ENCODE measurements at regions not wholly inside any gene's neighbourhood (a gene's known extent, or its start where the extent isn't known, plus 50 kb on each side); places are given as distances from the start of the nearest gene placed in this dataset.

DNA sequence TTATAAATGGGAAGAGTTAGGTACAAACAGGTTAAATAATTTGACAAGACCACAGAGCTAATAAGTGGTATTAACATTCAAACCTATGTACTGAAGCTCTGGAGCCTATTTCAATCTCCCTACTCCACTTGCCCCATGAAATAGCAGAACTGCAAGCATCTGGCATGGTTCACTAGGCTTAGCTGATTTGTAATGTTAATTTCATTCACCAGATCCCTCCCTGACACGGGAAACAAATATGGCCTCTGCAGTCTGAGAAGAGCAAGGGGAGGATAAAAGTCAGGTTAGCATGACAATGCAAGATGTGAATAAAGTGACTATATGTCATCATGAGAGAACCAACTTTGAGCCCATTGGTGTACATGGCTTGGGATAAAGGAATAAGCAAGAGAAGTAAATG, 428.8 kb downstream of the BRINP1 start:
- Histone ChIP-seq H3K4me2 (no peak overlapping the region), H3K4me1 (no peaks in the 10 kb centered on the region), H3K9me3 (no peaks in the 10 kb centered on the region), H3K27ac (no peak overlapping the region), H3K4me3 (no peak overlapping the region)
- 0% methylated on average over 1 of the region's 1 CpG for WGBS (ENCODE audit: missing lambda C conversion rate)
- DNase-seq (ENCODE audit: low read depth in 1 of 2, low spot score in 1 of 2) (no peak), FAIRE-seq (no peak), ATAC-seq (no peak)
- POLR2A ChIA-PET, result no interaction called here
- TF ChIP-seq ZNF302 (CRISPR knock-in tag; IDR thresholded peaks at IDR 0.05) (no peak), EHF (CRISPR knock-in tag; IDR thresholded peaks at IDR 0.05) (no peak), KDM1A (IDR thresholded peaks at IDR 0.05; ENCODE audit: low read depth) (no peak), ZFP36 (IDR thresholded peaks at IDR 0.05; ENCODE audit: borderline replicate concordance, partially characterized antibody) (no peak), JUN (IDR thresholded peaks at IDR 0.05) (no peak), EHMT2 (IDR thresholded peaks at IDR 0.05; ENCODE audit: low read depth) (no peak), FOSB (CRISPR knock-in tag; IDR thresholded peaks at IDR 0.05) (no peak)
- TF ChIP-seq, protein P1, sequence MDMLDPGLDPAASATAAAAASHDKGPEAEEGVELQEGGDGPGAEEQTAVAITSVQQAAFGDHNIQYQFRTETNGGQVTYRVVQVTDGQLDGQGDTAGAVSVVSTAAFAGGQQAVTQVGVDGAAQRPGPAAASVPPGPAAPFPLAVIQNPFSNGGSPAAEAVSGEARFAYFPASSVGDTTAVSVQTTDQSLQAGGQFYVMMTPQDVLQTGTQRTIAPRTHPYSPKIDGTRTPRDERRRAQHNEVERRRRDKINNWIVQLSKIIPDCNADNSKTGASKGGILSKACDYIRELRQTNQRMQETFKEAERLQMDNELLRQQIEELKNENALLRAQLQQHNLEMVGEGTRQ (IDR thresholded peaks at IDR 0.05), result no peak
- CTCF ChIA-PET, result no interaction called here

DNA sequence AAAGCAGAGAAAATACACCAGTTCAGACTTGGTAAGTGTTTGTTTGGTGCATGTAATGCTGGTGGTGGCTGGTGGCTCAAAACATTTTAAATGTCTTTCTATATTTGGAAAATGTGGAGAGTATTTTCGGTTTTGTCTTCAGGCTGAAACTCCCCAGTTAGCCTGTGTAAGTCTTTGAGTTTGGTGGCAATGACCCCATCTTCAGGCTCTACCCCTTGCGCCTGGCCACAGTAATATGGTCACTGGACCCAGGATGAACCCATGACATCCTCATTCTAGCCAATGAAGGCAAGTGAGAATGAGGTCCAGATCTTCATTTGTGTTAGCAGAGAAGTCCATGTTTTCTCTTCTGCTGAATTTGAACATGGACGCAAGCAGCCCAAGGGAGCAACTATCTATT, 422.6 kb downstream of the BRINP1 start:
- no peak for FAIRE-seq
- H3K4me1 ChIP-seq, result no peaks in the 10 kb centered on the region
- CTCF ChIA-PET, result no interaction called here
- POLR2A ChIA-PET, result no interaction called here
- H3K4me2 ChIP-seq, result no peak overlapping the region
- no peak for ATAC-seq
- no peak overlapping the region for H3K4me3 ChIP-seq
- no peak for DNase-seq (ENCODE audit: low read depth in 1 of 2, low spot score in 1 of 2)
- 55% methylated on average over 3 of the region's 3 CpGs for WGBS (ENCODE audit: missing lambda C conversion rate)
- H3K27ac ChIP-seq, result no peak overlapping the region
- H3K9me3 ChIP-seq, result no peaks in the 10 kb centered on the region
- no peak for TF ChIP-seq HOXB5 (CRISPR knock-in tag; IDR thresholded peaks at IDR 0.05)
- TF ChIP-seq SREBF2 (IDR thresholded peaks at IDR 0.05), result no peak
- no peak for TF ChIP-seq KDM5A (IDR thresholded peaks at IDR 0.05)
- TF ChIP-seq MAZ (IDR thresholded peaks at IDR 0.05; ENCODE audit: borderline replicate concordance, low read depth, low read length), result no peak
- no peak for TF ChIP-seq HDAC2 (IDR thresholded peaks at IDR 0.05)
- TF ChIP-seq, protein P2, sequence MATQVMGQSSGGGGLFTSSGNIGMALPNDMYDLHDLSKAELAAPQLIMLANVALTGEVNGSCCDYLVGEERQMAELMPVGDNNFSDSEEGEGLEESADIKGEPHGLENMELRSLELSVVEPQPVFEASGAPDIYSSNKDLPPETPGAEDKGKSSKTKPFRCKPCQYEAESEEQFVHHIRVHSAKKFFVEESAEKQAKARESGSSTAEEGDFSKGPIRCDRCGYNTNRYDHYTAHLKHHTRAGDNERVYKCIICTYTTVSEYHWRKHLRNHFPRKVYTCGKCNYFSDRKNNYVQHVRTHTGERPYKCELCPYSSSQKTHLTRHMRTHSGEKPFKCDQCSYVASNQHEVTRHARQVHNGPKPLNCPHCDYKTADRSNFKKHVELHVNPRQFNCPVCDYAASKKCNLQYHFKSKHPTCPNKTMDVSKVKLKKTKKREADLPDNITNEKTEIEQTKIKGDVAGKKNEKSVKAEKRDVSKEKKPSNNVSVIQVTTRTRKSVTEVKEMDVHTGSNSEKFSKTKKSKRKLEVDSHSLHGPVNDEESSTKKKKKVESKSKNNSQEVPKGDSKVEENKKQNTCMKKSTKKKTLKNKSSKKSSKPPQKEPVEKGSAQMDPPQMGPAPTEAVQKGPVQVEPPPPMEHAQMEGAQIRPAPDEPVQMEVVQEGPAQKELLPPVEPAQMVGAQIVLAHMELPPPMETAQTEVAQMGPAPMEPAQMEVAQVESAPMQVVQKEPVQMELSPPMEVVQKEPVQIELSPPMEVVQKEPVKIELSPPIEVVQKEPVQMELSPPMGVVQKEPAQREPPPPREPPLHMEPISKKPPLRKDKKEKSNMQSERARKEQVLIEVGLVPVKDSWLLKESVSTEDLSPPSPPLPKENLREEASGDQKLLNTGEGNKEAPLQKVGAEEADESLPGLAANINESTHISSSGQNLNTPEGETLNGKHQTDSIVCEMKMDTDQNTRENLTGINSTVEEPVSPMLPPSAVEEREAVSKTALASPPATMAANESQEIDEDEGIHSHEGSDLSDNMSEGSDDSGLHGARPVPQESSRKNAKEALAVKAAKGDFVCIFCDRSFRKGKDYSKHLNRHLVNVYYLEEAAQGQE (IDR thresholded peaks at IDR 0.05), result no peak
- TF ChIP-seq EHMT2 (IDR thresholded peaks at IDR 0.05; ENCODE audit: low read depth), result no peak
- no peak for TF ChIP-seq CHD2 (IDR thresholded peaks at IDR 0.05; ENCODE audit: low read length, partially characterized antibody)
- no peak for TF ChIP-seq HOXB13 (CRISPR knock-in tag; IDR thresholded peaks at IDR 0.05; ENCODE audit: low read depth)
- no peak for TF ChIP-seq CBX8 (IDR thresholded peaks at IDR 0.05)
- TF ChIP-seq PHF8 (IDR thresholded peaks at IDR 0.05; ENCODE audit: borderline replicate concordance, low read depth), result no peak
- TF ChIP-seq CEBPB (IDR thresholded peaks at IDR 0.05), result no peak
- no peak for TF ChIP-seq NR3C1 (IDR thresholded peaks at IDR 0.05)
- TF ChIP-seq JUNB (IDR thresholded peaks at IDR 0.05), result no peak

DNA sequence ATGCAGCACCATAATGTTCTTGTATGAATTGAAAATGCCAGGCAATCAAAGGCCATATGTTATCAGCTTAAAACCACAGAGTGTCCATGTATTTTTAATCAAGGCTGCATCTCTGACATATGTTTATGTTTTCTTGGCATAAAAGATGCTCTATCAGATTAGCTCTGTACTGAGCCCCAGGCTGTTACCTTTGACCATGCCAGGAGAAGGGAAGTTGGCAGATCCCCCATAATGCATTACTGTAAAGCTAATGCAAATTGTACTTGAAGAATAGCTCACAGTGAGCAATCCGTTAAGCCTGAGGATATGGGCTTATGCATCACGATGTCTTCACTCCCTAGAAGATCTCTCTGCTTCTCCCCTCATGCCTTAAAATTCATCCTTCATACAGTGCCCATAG, 414.4 kb downstream of the BRINP1 start:
- Histone ChIP-seq H3K9me3 (no peaks in the 10 kb centered on the region), H3K4me1 (no peaks in the 10 kb centered on the region), H3K4me3 (no peak overlapping the region), H3K4me2 (no peak overlapping the region), H3K27ac (no peak overlapping the region)
- POLR2A ChIA-PET, result no interaction called here
- TF ChIP-seq, protein P3, sequence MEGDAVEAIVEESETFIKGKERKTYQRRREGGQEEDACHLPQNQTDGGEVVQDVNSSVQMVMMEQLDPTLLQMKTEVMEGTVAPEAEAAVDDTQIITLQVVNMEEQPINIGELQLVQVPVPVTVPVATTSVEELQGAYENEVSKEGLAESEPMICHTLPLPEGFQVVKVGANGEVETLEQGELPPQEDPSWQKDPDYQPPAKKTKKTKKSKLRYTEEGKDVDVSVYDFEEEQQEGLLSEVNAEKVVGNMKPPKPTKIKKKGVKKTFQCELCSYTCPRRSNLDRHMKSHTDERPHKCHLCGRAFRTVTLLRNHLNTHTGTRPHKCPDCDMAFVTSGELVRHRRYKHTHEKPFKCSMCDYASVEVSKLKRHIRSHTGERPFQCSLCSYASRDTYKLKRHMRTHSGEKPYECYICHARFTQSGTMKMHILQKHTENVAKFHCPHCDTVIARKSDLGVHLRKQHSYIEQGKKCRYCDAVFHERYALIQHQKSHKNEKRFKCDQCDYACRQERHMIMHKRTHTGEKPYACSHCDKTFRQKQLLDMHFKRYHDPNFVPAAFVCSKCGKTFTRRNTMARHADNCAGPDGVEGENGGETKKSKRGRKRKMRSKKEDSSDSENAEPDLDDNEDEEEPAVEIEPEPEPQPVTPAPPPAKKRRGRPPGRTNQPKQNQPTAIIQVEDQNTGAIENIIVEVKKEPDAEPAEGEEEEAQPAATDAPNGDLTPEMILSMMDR (IDR thresholded peaks at IDR 0.05), result no peak
- TF ChIP-seq, protein P1 (IDR thresholded peaks at IDR 0.05), result no peak
- TF ChIP-seq CBX8 (IDR thresholded peaks at IDR 0.05) (no peak), EHMT2 (IDR thresholded peaks at IDR 0.05; ENCODE audit: low read depth) (no peak), SMC3 (IDR thresholded peaks at IDR 0.05) (no peak), MAZ (IDR thresholded peaks at IDR 0.05; ENCODE audit: borderline replicate concordance, low read depth, low read length) (no peak), CHD4 (IDR thresholded peaks at IDR 0.05; ENCODE audit: borderline replicate concordance) (no peak)
- FAIRE-seq, result no peak
- no peak for DNase-seq (ENCODE audit: low read depth in 1 of 2, low spot score in 1 of 2)
- WGBS (ENCODE audit: missing lambda C conversion rate), result 16% methylated on average over 2 of the region's 2 CpGs
- CTCF ChIA-PET, result interaction anchor here (0.8 kb wide), 1 partner anchor 10 kb away, joined by 3 read pairs; no protein-coding TSS in a partner anchor
- ATAC-seq, result no peak

Measured in A549 (cell line).